ENCODE measurements at regions not wholly inside any gene's neighbourhood (a gene's known extent, or its start where the extent isn't known, plus 50 kb on each side); places are given as distances from the start of the nearest gene placed in this dataset.
"Not testable (repeated sequence)": the region's sequence is repeated elsewhere in the genome, so short reads cannot be mapped to it uniquely, and the experiment has no call there.

DNA sequence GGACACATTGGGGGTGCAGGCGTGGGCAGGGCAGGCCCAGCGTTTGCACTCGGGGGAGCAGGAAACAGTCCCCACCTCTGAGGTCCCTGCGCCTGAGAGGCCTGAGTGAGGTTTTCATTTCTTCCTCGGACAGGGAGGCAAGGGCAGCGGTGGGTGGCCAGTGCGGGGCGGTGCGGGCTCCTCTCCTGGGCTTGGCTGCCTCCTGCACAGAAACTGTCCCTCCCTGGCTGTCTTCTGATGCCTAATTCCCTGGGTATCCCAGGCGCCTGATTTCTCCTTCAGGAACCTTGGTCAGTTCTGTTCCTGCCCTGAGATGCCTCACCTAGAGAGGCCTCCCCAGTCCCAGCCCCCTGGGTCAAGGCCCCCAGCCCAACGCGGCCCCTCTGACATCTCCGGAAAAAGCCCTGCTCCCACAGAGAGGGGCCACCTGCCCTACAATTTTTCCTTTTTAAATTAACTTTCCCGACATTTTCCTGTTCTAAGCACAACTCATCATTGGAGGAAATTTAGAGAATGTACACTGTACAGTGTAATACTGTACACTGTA is 260.3 kb downstream of the ADGRD1 start:
- in situ Hi-C loops (cut with HindIII; ENCODE audit: low sequenced_read_pairs), result no loop called here

GRCh38 chr12:131214936-131215335 is 261.2 kb downstream of the ADGRD1 start:
- in situ Hi-C loops (cut with HindIII; ENCODE audit: low sequenced_read_pairs), result not testable (repeated sequence)

- in situ Hi-C loops (cut with HindIII; ENCODE audit: low sequenced_read_pairs), result not testable (repeated sequence)
Observed at GRCh38 chr12:131216587-131216986, 262.9 kb downstream of the ADGRD1 start.

- in situ Hi-C loops (cut with HindIII; ENCODE audit: low sequenced_read_pairs), result no loop called here
Observed at GRCh38 chr12:131217024-131217586, 263.4 kb downstream of the ADGRD1 start.

- in situ Hi-C loops (cut with HindIII; ENCODE audit: low sequenced_read_pairs), result no loop called here
Observed at GRCh38 chr12:131218026-131218922, 264.6 kb downstream of the ADGRD1 start.

DNA sequence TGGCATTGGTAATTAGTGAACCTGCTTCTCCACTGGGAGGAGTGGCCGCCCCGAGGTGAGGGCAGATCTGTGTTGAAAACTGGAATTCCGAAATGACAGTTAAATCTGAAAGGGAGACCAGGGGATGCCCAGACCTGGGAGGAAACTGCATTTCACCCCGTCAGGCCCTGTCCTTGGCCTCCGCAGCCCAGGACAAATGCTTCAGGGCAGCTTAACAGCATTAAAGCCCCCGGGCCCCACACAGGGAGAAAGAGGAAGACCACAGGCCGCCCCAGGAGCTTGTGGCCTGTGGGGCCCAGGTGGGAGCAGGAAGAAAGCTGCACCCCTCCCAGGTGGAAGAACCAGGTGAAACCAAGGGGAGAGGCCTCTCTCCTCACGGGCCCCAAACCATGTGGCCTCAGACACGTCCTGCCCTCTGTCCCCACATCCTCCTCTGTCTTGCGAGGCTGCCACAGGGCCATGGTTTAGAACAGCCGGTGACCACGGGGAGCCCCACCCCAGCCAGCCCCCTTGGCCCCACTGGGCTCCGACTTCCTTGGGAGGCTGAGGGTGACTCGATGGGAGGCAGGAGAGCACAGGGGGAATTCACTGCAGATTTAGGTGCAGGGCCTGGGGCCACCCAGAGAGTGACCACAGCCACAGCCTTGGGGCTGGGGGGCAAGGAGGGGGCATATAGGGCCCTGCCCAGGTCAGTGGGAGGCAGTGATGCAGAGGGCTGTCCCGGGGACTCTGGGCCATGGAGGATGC is 265.4 kb downstream of the ADGRD1 start:
- in situ Hi-C loops (cut with HindIII; ENCODE audit: low sequenced_read_pairs), result no loop called here

DNA sequence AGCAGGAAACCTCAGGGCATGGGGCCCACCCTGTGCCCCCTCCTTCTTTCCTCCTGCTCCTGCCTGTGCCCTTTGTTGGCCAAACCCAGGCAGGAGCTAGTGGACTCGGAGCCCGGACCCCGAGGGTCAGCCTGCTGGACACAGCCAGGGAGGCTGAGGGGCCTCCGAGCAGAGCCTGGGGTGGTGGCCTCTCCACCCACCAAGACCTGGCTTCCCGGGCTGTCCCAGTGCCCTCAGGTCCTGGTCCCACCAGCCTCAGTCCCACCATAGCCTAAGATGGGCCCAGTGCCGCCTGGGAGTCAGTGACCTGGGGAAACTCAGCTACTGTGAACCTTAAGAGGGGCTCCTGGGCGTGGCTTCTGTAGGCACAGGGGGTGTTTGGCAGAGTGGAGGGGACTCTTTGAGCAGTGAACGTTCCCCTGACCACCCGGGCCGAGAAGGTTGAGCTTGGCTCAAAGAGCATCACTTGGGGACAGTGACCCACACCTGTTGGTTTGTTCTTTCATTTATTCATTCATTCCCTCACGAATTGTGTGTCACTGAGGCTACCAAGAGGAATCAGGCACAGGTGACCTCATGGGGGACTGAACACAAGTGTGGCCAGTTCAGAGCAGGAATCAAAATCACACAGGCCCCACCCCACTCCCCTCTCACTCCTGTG is 266.1 kb downstream of the ADGRD1 start:
- in situ Hi-C loops (cut with HindIII; ENCODE audit: low sequenced_read_pairs), result no loop called here

GRCh38 chr12:131220331-131220685 is 266.6 kb downstream of the ADGRD1 start:
- in situ Hi-C loops (cut with HindIII; ENCODE audit: low sequenced_read_pairs), result no loop called here

GRCh38 chr12:131221061-131221956 is 267.6 kb downstream of the ADGRD1 start:
- in situ Hi-C loops (cut with HindIII; ENCODE audit: low sequenced_read_pairs), result no loop called here

DNA sequence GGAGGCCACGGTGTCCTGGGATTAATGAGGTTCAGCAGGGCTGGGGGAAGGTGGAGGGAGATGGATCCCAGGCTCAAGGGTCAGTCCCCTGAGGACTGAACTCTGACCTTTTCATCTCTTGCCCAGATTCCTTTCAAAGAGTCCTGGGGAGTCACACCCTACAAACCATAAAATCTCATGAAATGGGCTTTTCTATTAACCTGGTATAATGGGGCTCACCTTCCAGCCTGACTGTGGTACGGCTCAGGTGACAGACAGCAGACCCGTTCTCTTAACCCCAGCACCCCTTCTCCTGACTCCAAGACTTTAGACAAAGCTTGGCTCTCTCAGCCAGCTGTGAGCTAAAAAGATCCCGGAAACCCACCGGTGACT is 268.2 kb downstream of the ADGRD1 start:
- in situ Hi-C loops (cut with HindIII; ENCODE audit: low sequenced_read_pairs), result no loop called here

GRCh38 chr12:131222329-131223139 is 268.8 kb downstream of the ADGRD1 start:
- in situ Hi-C loops (cut with HindIII; ENCODE audit: low sequenced_read_pairs), result no loop called here

GRCh38 chr12:131223171-131223761 is 269.6 kb downstream of the ADGRD1 start:
- in situ Hi-C loops (cut with HindIII; ENCODE audit: low sequenced_read_pairs), result no loop called here

GRCh38 chr12:131223791-131224225 is 270.1 kb downstream of the ADGRD1 start:
- in situ Hi-C loops (cut with HindIII; ENCODE audit: low sequenced_read_pairs), result no loop called here

DNA sequence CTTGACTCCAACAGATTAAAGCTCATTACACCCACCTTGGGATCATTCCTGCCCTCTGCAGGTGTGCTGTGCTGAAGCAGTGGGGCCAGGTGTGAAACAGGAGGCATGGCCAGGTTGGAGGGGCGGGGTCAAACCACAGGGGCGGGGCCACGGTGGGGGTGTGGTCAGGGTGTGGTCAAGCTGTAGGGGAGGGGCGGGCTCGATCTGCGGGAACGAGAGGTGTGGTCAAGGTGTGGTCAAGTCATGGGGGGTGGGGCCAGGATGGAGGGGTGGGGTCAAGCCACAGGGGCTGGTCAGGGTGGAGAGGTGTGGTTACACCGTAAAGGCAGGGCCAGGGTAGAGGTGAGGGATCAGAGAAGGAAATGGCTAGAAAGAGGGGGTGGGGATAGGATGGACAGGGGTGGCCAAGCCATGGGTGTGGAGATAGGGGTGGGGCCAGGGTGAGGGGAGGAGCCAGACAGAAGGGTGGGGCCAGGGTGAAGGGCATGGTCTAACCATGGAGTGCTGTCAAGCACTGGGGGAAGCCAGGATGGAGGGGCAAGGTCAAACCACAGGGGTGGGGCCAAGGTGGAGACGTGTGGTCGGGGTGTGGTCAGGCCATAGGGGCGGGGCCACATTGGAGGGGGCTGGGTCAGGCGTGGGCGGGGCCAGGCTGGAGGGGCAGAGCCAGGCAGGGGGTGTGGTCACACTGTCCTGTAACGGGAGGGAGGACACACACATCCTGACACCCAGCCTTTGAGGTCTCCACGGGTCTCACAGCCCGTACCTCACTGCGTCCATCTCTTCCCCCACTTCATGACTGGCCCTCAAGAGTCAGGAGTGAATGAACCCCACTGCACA is 270.7 kb downstream of the ADGRD1 start:
- in situ Hi-C loops (cut with HindIII; ENCODE audit: low sequenced_read_pairs), result loop anchor here (5.0 kb wide), 1 partner anchor 213 kb away; no protein-coding TSS in a partner anchor

GRCh38 chr12:131225066-131225380 is 271.3 kb downstream of the ADGRD1 start:
- in situ Hi-C loops (cut with HindIII; ENCODE audit: low sequenced_read_pairs), result loop anchor here (5.0 kb wide), 1 partner anchor 212 kb away; no protein-coding TSS in a partner anchor

GRCh38 chr12:131226345-131227265 is 272.9 kb downstream of the ADGRD1 start:
- in situ Hi-C loops (cut with HindIII; ENCODE audit: low sequenced_read_pairs), result loop anchor here (5.0 kb wide), 1 partner anchor 211 kb away; no protein-coding TSS in a partner anchor

GRCh38 chr12:131227641-131228040 is 273.9 kb downstream of the ADGRD1 start:
- in situ Hi-C loops (cut with HindIII; ENCODE audit: low sequenced_read_pairs), result loop anchor here (5.0 kb wide), 1 partner anchor 210 kb away; no protein-coding TSS in a partner anchor

All from endothelial cell of hepatic sinusoid (primary cell).